GM12865 (cell line): ENCODE measurements at regions not wholly inside any gene's neighbourhood (a gene's known extent, or its start where the extent isn't known, plus 50 kb on each side); places are given as distances from the start of the nearest gene placed in this dataset.

ENCODE experiments used
- DNase-seq: peaks from one replicate; pipeline ENCODE4 v3.0.0; 2010; ENCODE audit warnings: low read depth
- H3K4me3 ChIP-seq: 2 replicates; pipeline ENCODE4 v1.5.1; 2011; ENCODE audit warnings: mild to moderate bottlenecking, low read depth, low read length, control low read depth
- CTCF ChIP-seq: IDR thresholded peaks from 2 replicates; pipeline ENCODE4 v1.5.1; 2011; ENCODE audit warnings: low read length, control low read depth, low read depth, inconsistent platforms; ENCODE audit not compliant: insufficient read depth; ENCODE audit errors: missing control alignments

- no peak for TF ChIP-seq CTCF
- DNase-seq, result no peak
- H3K4me3 ChIP-seq, result no peak overlapping the region
These were observed 106.2 kb upstream of the ZNF469 start for GRCh38 chr16:88276591-88276990.

GRCh38 chr16:88279998-88280397 lies 102.8 kb upstream of the ZNF469 start:
- H3K4me3 ChIP-seq, result no peak overlapping the region
- no peak for DNase-seq
- TF ChIP-seq CTCF, result no peak

- no peak overlapping the region for H3K4me3 ChIP-seq
- no peak for TF ChIP-seq CTCF
- no peak for DNase-seq
These were observed 100.7 kb upstream of the ZNF469 start for GRCh38 chr16:88281858-88282563.

- TF ChIP-seq CTCF, result no peak
- no peak for DNase-seq
- H3K4me3 ChIP-seq, result no peak overlapping the region
These were observed 100.0 kb upstream of the ZNF469 start for GRCh38 chr16:88282564-88283395.

GRCh38 chr16:88283596-88283995 lies 99.2 kb upstream of the ZNF469 start:
- TF ChIP-seq CTCF, result no peak
- H3K4me3 ChIP-seq, result no peak overlapping the region
- DNase-seq, result no peak

- no peak for DNase-seq
- TF ChIP-seq CTCF, result no peak
- H3K4me3 ChIP-seq, result no peak overlapping the region
These were observed 98.7 kb upstream of the ZNF469 start for GRCh38 chr16:88284101-88284500.
